ENCODE measurements at regions not wholly inside any gene's neighbourhood (a gene's known extent, or its start where the extent isn't known, plus 50 kb on each side); places are given as distances from the start of the nearest gene placed in this dataset.

DNA sequence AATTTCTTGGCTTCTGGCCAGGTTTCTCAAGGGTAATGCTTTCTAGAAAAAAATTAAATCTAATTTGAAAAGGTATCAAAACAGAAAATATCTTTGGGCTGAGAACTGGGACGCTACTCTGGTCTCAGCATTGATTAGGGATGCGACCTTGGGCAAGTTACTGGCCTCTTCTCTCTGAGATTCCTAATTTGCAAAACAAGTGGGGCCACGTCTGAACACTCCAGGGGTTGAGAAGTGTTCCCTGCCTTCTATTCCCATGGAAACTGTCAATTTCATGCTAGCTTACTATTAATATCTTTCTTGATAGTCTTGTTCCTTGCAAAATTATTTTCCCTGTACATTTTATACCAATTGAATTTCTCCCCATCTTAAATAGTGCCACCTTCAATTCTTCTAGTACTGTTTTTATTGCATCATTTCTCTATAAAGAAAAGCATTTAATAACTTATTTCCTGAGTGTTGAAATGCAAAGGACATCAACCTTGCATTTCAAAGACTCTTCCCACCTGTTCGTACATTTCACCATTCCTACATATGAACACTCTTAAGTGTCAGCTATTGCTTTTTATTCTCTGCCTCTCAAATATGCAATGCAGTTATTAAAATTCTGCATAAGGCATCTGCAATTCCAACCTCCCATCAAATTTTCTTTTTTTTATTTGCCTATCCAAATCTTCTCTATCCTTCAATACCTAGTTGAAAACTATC, 118.3 kb upstream of the DSEL start:
- DNase-seq = no peak
- intact Hi-C loops (cut with DNase I; ENCODE audit: low total_unique reads) = no loop called here
- no peaks in the 10 kb centered on the region for H3K36me3 ChIP-seq
- H3K27ac ChIP-seq = no peak overlapping the region
- no peak overlapping the region for H3K4me3 ChIP-seq
- H3K27me3 ChIP-seq = no peaks in the 10 kb centered on the region
- H3K9me3 ChIP-seq = no peaks in the 10 kb centered on the region
- H3K4me1 ChIP-seq = no peaks in the 10 kb centered on the region
- TF ChIP-seq, protein P1, sequence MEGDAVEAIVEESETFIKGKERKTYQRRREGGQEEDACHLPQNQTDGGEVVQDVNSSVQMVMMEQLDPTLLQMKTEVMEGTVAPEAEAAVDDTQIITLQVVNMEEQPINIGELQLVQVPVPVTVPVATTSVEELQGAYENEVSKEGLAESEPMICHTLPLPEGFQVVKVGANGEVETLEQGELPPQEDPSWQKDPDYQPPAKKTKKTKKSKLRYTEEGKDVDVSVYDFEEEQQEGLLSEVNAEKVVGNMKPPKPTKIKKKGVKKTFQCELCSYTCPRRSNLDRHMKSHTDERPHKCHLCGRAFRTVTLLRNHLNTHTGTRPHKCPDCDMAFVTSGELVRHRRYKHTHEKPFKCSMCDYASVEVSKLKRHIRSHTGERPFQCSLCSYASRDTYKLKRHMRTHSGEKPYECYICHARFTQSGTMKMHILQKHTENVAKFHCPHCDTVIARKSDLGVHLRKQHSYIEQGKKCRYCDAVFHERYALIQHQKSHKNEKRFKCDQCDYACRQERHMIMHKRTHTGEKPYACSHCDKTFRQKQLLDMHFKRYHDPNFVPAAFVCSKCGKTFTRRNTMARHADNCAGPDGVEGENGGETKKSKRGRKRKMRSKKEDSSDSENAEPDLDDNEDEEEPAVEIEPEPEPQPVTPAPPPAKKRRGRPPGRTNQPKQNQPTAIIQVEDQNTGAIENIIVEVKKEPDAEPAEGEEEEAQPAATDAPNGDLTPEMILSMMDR (IDR thresholded peaks at IDR 0.05) = no peak

DNA sequence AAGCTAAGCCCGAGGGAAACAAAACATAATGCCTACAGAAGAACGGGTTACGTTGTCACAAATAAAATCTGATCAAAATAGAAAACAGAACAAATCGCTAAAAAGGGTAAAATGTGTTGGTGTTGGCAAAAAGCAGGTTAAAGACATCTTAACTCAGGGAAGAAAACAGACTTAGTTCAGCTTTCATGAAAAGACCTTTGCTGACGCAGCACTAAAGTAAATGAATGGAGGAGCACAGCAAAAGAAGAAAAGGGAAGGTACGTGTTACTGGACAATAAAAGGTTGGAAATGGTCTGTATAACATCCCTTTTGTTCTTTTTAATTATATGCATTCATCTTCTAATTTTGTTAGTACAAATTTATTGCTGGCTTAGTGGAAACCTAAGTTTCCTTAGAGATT, 117.4 kb upstream of the DSEL start:
- H3K27ac ChIP-seq = no peak overlapping the region
- no peak overlapping the region for H3K4me3 ChIP-seq
- no peaks in the 10 kb centered on the region for H3K9me3 ChIP-seq
- intact Hi-C loops (cut with DNase I; ENCODE audit: low total_unique reads) = no loop called here
- TF ChIP-seq, protein P1 (IDR thresholded peaks at IDR 0.05) = no peak
- DNase-seq = no peak
- H3K36me3 ChIP-seq = no peaks in the 10 kb centered on the region
- no peaks in the 10 kb centered on the region for H3K27me3 ChIP-seq
- H3K4me1 ChIP-seq = no peaks in the 10 kb centered on the region

DNA sequence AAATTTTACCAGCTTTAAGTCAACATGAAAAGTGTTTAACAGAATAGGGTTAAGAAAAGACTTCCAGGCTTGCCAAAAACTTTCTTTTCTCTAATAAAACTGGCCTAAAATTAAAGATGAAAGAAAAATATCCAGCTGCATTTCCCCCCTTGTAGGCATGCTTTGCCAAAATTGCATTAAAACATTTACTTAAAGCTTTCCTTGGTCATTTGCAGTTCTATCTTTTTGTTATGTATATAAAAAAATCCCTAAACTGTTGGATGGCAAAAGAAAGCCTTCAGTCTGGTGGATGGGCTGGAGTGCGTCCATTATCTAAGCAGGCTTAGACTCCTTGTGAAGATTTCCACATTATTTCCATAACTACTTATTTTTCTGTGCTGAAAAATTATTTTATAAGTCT, 105.4 kb upstream of the DSEL start:
- Histone ChIP-seq H3K4me1 (no peaks in the 10 kb centered on the region), H3K27me3 (no peaks in the 10 kb centered on the region), H3K36me3 (no peaks in the 10 kb centered on the region), H3K9me3 (no peaks in the 10 kb centered on the region), H3K4me3 (no peak overlapping the region), H3K27ac (no peak overlapping the region)
- intact Hi-C loops (cut with DNase I; ENCODE audit: low total_unique reads) = no loop called here
- TF ChIP-seq, protein P1 (IDR thresholded peaks at IDR 0.05) = no peak
- no peak for DNase-seq

DNA sequence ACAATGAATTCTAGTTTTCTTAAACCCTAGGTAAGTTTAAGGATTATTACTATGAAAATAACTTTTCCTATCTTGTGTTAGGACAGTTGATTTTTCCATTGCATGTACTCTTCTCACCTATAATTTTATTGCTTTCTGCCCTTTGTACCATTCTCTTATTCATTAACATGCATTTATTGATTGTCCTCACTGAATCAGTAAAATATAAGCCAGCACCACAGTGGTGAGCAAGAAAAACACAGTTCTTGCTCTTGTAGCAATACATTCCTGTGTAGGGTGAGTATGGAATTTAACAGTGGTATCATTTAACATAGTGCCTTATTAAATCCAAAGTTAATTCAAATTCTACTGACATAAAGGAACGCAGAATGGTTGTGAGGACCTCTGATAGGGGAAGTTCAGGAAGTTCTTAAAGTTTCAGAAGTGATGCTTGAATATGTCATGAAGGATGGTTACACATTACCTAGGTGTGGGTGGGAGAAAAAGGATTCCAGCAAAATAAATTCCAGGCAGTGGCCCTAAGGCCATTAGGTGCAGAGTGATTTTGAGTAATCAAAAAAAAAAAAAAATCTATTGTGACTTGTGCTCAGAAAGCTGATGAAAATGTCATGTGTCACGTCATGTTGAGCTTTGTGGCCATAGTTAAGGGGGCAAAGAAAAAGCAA, 104.7 kb upstream of the DSEL start:
- Histone ChIP-seq H3K9me3 (no peaks in the 10 kb centered on the region), H3K4me1 (no peaks in the 10 kb centered on the region), H3K36me3 (no peaks in the 10 kb centered on the region), H3K27me3 (no peaks in the 10 kb centered on the region), H3K4me3 (no peak overlapping the region), H3K27ac (no peak overlapping the region)
- intact Hi-C loops (cut with DNase I; ENCODE audit: low total_unique reads) = no loop called here
- TF ChIP-seq, protein P1 (IDR thresholded peaks at IDR 0.05) = no peak
- DNase-seq = no peak

DNA sequence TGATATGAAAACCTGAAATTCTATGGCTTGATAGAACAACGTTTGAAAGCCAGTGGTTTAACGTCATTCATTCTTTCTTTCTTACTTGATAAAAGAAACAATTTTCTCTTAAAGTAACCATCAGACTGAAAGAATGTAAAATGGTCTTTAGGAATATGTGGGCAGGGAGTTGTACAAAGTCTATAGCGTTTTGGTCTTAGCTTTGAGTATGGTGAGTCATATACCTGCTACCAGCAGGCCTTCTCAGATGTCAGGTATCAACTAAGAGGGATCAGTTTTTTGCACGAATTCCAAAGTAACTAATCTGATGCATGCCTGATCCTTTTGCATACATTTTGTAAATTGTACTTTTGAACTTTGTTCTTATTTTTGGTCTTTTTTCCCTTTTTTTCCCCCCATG, 101.5 kb upstream of the DSEL start:
- no peaks in the 10 kb centered on the region for H3K4me1 ChIP-seq
- H3K36me3 ChIP-seq = no peaks in the 10 kb centered on the region
- DNase-seq = no peak
- TF ChIP-seq, protein P1 (IDR thresholded peaks at IDR 0.05) = no peak
- H3K27me3 ChIP-seq = no peaks in the 10 kb centered on the region
- no peak overlapping the region for H3K4me3 ChIP-seq
- no peaks in the 10 kb centered on the region for H3K9me3 ChIP-seq
- intact Hi-C loops (cut with DNase I; ENCODE audit: low total_unique reads) = no loop called here
- H3K27ac ChIP-seq = no peak overlapping the region
